CD1c-positive myeloid dendritic cell (primary cell): ENCODE measurements at regions not wholly inside any gene's neighbourhood (a gene's known extent, or its start where the extent isn't known, plus 50 kb on each side); places are given as distances from the start of the nearest gene placed in this dataset.

ENCODE experiments used
- DNase-seq: peaks from one replicate; pipeline ENCODE4 v3.0.0-alpha.2; 2016; ENCODE audit errors: extremely low spot score

GRCh38 chr17:33776903-33777302 is 478.2 kb upstream of the CCL2 start:
- no peak for DNase-seq

- DNase-seq = peak; percentile 42
Measured at GRCh38 chr17:33777674-33778073, 477.4 kb upstream of the CCL2 start.

- DNase-seq = no peak
Measured at GRCh38 chr17:33778505-33779233, 476.4 kb upstream of the CCL2 start.

- DNase-seq = peak; percentile 63
Measured at GRCh38 chr17:33779234-33779591, 475.9 kb upstream of the CCL2 start.

- no peak for DNase-seq
Measured at GRCh38 chr17:33785281-33785680, 469.8 kb upstream of the CCL2 start.

- no peak for DNase-seq
Measured at GRCh38 chr17:33786478-33786877, 468.6 kb upstream of the CCL2 start.

- no peak for DNase-seq
Measured at GRCh38 chr17:33789658-33790057, 465.4 kb upstream of the CCL2 start.

GRCh38 chr17:33797181-33797580 is 457.9 kb upstream of the CCL2 start:
- no peak for DNase-seq

- DNase-seq = no peak
Measured at GRCh38 chr17:33798308-33798707, 456.8 kb upstream of the CCL2 start.

- peak; percentile 2 for DNase-seq
Measured at GRCh38 chr17:33802349-33803198, 452.5 kb upstream of the CCL2 start.

GRCh38 chr17:33803199-33803685 is 451.8 kb upstream of the CCL2 start:
- DNase-seq = peak; percentile 12

- no peak for DNase-seq
Measured at GRCh38 chr17:33803686-33804085, 451.4 kb upstream of the CCL2 start.

- DNase-seq = peak; percentile 14
Measured at GRCh38 chr17:33804401-33804800, 450.7 kb upstream of the CCL2 start.

GRCh38 chr17:33806631-33807030 is 448.5 kb upstream of the CCL2 start:
- DNase-seq = no peak

- DNase-seq = no peak
Measured at GRCh38 chr17:33809748-33810147, 445.3 kb upstream of the CCL2 start.

GRCh38 chr17:33811004-33811760 is 443.9 kb upstream of the CCL2 start:
- no peak for DNase-seq

GRCh38 chr17:33811984-33812577 is 443.0 kb upstream of the CCL2 start:
- no peak for DNase-seq

- DNase-seq = no peak
Measured at GRCh38 chr17:33814852-33815251, 440.2 kb upstream of the CCL2 start.

- no peak for DNase-seq
Measured at GRCh38 chr17:33816036-33816435, 439.0 kb upstream of the CCL2 start.

GRCh38 chr17:33816842-33817617 is 438.1 kb upstream of the CCL2 start:
- DNase-seq = no peak

GRCh38 chr17:33819539-33819938 is 435.5 kb upstream of the CCL2 start:
- DNase-seq = no peak
